Activated T-cell treated with anti-CD3 and anti-CD28 coated beads, Interleukin-2, amount 50 U/mL, for 72 hours (primary cell): ENCODE measurements at regions not wholly inside any gene's neighbourhood (a gene's known extent, or its start where the extent isn't known, plus 50 kb on each side); places are given as distances from the start of the nearest gene placed in this dataset.
"Not testable (repeated sequence)": the region's sequence is repeated elsewhere in the genome, so short reads cannot be mapped to it uniquely, and the experiment has no call there.

Experiments
- ATAC-seq, 2 donors: fragments of 150-1000 bp; cut with Tn5 transposase; replicated peaks in 1 of 2; 2 replicates each; pipeline ENCODE4 v1.10.0; 2021; ENCODE audit warnings: moderate library complexity in 2 of 2, mild to moderate bottlenecking in 1 of 2
- DNase-seq, 2 donors: peaks; one replicate each; pipeline ENCODE4 v3.0.0; 2021 to 2022; ENCODE audit warnings: mixed read lengths in 1 of 2
- H3K27ac Mint-ChIP-seq: one replicate; pipeline ENCODE4 v1.8.0; 2022; ENCODE audit warnings: mild to moderate bottlenecking, moderate library complexity, mixed read lengths
- H3K27me3 Mint-ChIP-seq: one replicate; pipeline ENCODE4 v1.8.0; 2022; ENCODE audit warnings: low read depth, mixed read lengths
- H3K36me3 Mint-ChIP-seq, 2 donors: one replicate each; pipeline ENCODE4 v1.8.0; 2022; ENCODE audit warnings: mixed read lengths in 2 of 2, mild to moderate bottlenecking in 1 of 2; ENCODE audit not compliant: insufficient read depth in 2 of 2
- H3K4me1 Mint-ChIP-seq: one replicate; pipeline ENCODE4 v1.8.0; 2022; ENCODE audit warnings: low read depth, mixed read lengths
- H3K4me3 Mint-ChIP-seq, 2 donors: one replicate each; pipeline ENCODE4 v1.8.0; 2022; ENCODE audit warnings: mild to moderate bottlenecking in 2 of 2, mixed read lengths in 2 of 2, moderate library complexity in 2 of 2
- H3K9me3 Mint-ChIP-seq, 2 donors: one replicate each; pipeline ENCODE4 v1.8.0; 2022; ENCODE audit warnings: mixed read lengths in 2 of 2

GRCh38 chr5:84885485-84886258, 501.0 kb upstream of the EDIL3 start:
- no peak for ATAC-seq
- H3K27me3 Mint-ChIP-seq, result no peaks in the 10 kb centered on the region
- no peak for DNase-seq
- no peaks in the 10 kb centered on the region for H3K4me1 Mint-ChIP-seq
- no peak overlapping the region for H3K27ac Mint-ChIP-seq
- no peak overlapping the region for H3K4me3 Mint-ChIP-seq
- H3K9me3 Mint-ChIP-seq, result peaks cover 0 to 6% of the 10 kb centered on the region in 2 donors
- no peaks in the 10 kb centered on the region for H3K36me3 Mint-ChIP-seq

GRCh38 chr5:84881737-84882136, 497.1 kb upstream of the EDIL3 start:
- DNase-seq (no peak), ATAC-seq (no peak)
- H3K4me3 Mint-ChIP-seq, result no peak overlapping the region
- H3K4me1 Mint-ChIP-seq, result no peaks in the 10 kb centered on the region
- peaks cover 0 to 6% of the 10 kb centered on the region in 2 donors for H3K9me3 Mint-ChIP-seq
- H3K27ac Mint-ChIP-seq, result no peak overlapping the region
- no peaks in the 10 kb centered on the region for H3K27me3 Mint-ChIP-seq
- no peaks in the 10 kb centered on the region for H3K36me3 Mint-ChIP-seq

- H3K4me1 Mint-ChIP-seq, result no peaks in the 10 kb centered on the region
- no peak for DNase-seq
- peaks cover 0 to 4% of the 10 kb centered on the region in 2 donors for H3K9me3 Mint-ChIP-seq
- no peak overlapping the region for H3K27ac Mint-ChIP-seq
- no peaks in the 10 kb centered on the region for H3K36me3 Mint-ChIP-seq
- H3K27me3 Mint-ChIP-seq, result no peaks in the 10 kb centered on the region
- H3K4me3 Mint-ChIP-seq, result no peak overlapping the region
- no peak for ATAC-seq
These were observed 489.5 kb upstream of the EDIL3 start for GRCh38 chr5:84874196-84874595.

- H3K27me3 Mint-ChIP-seq, result no peaks in the 10 kb centered on the region
- H3K9me3 Mint-ChIP-seq, result peaks cover 0 to 4% of the 10 kb centered on the region in 2 donors
- DNase-seq (no peak), ATAC-seq (no peak)
- H3K4me1 Mint-ChIP-seq, result no peaks in the 10 kb centered on the region
- H3K36me3 Mint-ChIP-seq, result no peaks in the 10 kb centered on the region
- no peak overlapping the region for H3K27ac Mint-ChIP-seq
- H3K4me3 Mint-ChIP-seq, result no peak overlapping the region
These were observed 488.1 kb upstream of the EDIL3 start for GRCh38 chr5:84872768-84873167.

GRCh38 chr5:84870369-84870768, 485.7 kb upstream of the EDIL3 start:
- Mint-ChIP-seq H3K9me3 (peaks cover 2% of the 10 kb centered on the region in 2 donors), H3K27me3 (no peaks in the 10 kb centered on the region), H3K36me3 (no peaks in the 10 kb centered on the region), H3K27ac (no peak overlapping the region), H3K4me1 (no peaks in the 10 kb centered on the region), H3K4me3 (no peak overlapping the region)
- ATAC-seq (no peak), DNase-seq (no peak)

GRCh38 chr5:84869675-84870074, 485.0 kb upstream of the EDIL3 start:
- DNase-seq (no peak), ATAC-seq (no peak)
- Mint-ChIP-seq H3K4me1 (no peaks in the 10 kb centered on the region), H3K27ac (no peak overlapping the region), H3K27me3 (no peaks in the 10 kb centered on the region), H3K9me3 (peaks cover 2 to 5% of the 10 kb centered on the region in 2 donors), H3K36me3 (no peaks in the 10 kb centered on the region), H3K4me3 (no peak overlapping the region)

- H3K27ac Mint-ChIP-seq, H3K4me1 Mint-ChIP-seq, H3K9me3 Mint-ChIP-seq, H3K36me3 Mint-ChIP-seq, ATAC-seq, H3K4me3 Mint-ChIP-seq, DNase-seq, H3K27me3 Mint-ChIP-seq: not testable (repeated sequence)
These were observed 479.3 kb upstream of the EDIL3 start for GRCh38 chr5:84863936-84864335.

GRCh38 chr5:84863020-84863419, 478.3 kb upstream of the EDIL3 start:
- ATAC-seq (no peak), DNase-seq (no peak)
- Mint-ChIP-seq H3K27ac (no peak overlapping the region), H3K36me3 (no peaks in the 10 kb centered on the region), H3K4me1 (no peaks in the 10 kb centered on the region), H3K27me3 (no peaks in the 10 kb centered on the region), H3K4me3 (no peak overlapping the region), H3K9me3 (peaks cover 2 to 3% of the 10 kb centered on the region in 2 donors)

GRCh38 chr5:84862132-84862531, 477.5 kb upstream of the EDIL3 start:
- no peaks in the 10 kb centered on the region for H3K4me1 Mint-ChIP-seq
- no peaks in the 10 kb centered on the region for H3K36me3 Mint-ChIP-seq
- H3K9me3 Mint-ChIP-seq, result peaks cover 2 to 5% of the 10 kb centered on the region in 2 donors
- no peak for DNase-seq
- no peak overlapping the region for H3K27ac Mint-ChIP-seq
- no peak overlapping the region for H3K4me3 Mint-ChIP-seq
- H3K27me3 Mint-ChIP-seq, result no peaks in the 10 kb centered on the region
- ATAC-seq, result no peak

GRCh38 chr5:84861306-84861705, 476.6 kb upstream of the EDIL3 start:
- no peak overlapping the region for H3K27ac Mint-ChIP-seq
- ATAC-seq (no peak), DNase-seq (no peak)
- H3K4me1 Mint-ChIP-seq, result no peaks in the 10 kb centered on the region
- H3K36me3 Mint-ChIP-seq, result no peaks in the 10 kb centered on the region
- no peak overlapping the region for H3K4me3 Mint-ChIP-seq
- no peaks in the 10 kb centered on the region for H3K27me3 Mint-ChIP-seq
- peaks cover 0 to 7% of the 10 kb centered on the region in 2 donors for H3K9me3 Mint-ChIP-seq

GRCh38 chr5:84859056-84859455, 474.4 kb upstream of the EDIL3 start:
- Mint-ChIP-seq H3K36me3 (no peaks in the 10 kb centered on the region), H3K9me3 (peaks cover 0 to 4% of the 10 kb centered on the region in 2 donors), H3K27ac (no peak overlapping the region), H3K4me1 (no peaks in the 10 kb centered on the region), H3K4me3 (no peak overlapping the region), H3K27me3 (no peaks in the 10 kb centered on the region)
- DNase-seq, result no peak
- no peak for ATAC-seq

GRCh38 chr5:84831701-84832100, 447.0 kb upstream of the EDIL3 start:
- Mint-ChIP-seq H3K4me1 (no peaks in the 10 kb centered on the region), H3K4me3 (no peak overlapping the region), H3K36me3 (no peaks in the 10 kb centered on the region), H3K27me3 (no peaks in the 10 kb centered on the region), H3K27ac (no peak overlapping the region), H3K9me3 (peaks cover 2 to 9% of the 10 kb centered on the region in 2 donors)
- ATAC-seq (no peak), DNase-seq (no peak)

- Mint-ChIP-seq H3K9me3 (peaks cover 2 to 9% of the 10 kb centered on the region in 2 donors), H3K4me1 (no peaks in the 10 kb centered on the region), H3K27me3 (no peaks in the 10 kb centered on the region), H3K36me3 (no peaks in the 10 kb centered on the region), H3K27ac (no peak overlapping the region), H3K4me3 (no peak overlapping the region)
- DNase-seq (no peak), ATAC-seq (no peak)
These were observed 445.6 kb upstream of the EDIL3 start for GRCh38 chr5:84830265-84830664.

GRCh38 chr5:84825606-84826005, 440.9 kb upstream of the EDIL3 start:
- no peak overlapping the region for H3K27ac Mint-ChIP-seq
- no peaks in the 10 kb centered on the region for H3K27me3 Mint-ChIP-seq
- DNase-seq (no peak), ATAC-seq (no peak)
- peaks cover 2 to 7% of the 10 kb centered on the region in 2 donors for H3K9me3 Mint-ChIP-seq
- no peaks in the 10 kb centered on the region for H3K4me1 Mint-ChIP-seq
- H3K4me3 Mint-ChIP-seq, result no peak overlapping the region
- H3K36me3 Mint-ChIP-seq, result no peaks in the 10 kb centered on the region
